SIG-M5 treated with dmso at 0.1 percent for 504 hours (cell line): ENCODE measurements at regions not wholly inside any gene's neighbourhood (a gene's known extent, or its start where the extent isn't known, plus 50 kb on each side); places are given as distances from the start of the nearest gene placed in this dataset.
"Not testable (repeated sequence)": the region's sequence is repeated elsewhere in the genome, so short reads cannot be mapped to it uniquely, and the experiment has no call there.

Source experiments
- DNase-seq: peaks from one replicate; lab custom pipeline; 2025; ENCODE audit not compliant: unreplicated experiment; lab: John Stamatoyannopoulos, UW

DNA sequence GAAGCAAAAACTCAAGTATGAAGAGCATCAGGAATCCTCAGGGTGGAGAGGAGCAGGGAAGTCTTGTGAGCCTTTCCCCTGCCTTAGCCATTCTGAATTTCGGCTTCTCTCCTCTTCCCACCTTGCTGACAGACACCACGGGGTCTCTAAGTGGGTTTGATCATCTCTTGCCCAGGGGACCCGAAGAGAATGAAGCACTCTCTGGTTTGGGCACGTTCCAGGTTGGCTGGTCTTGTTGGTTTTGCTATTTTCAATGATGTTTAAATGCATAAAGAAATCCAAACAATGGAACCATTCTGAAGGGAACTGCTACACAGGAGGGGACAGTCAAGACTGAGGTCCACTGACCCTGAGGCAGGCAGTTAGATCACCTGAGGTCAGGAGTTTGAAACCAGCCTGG, 131.7 kb downstream of the PXDC1 start:
- no peak for DNase-seq

DNA sequence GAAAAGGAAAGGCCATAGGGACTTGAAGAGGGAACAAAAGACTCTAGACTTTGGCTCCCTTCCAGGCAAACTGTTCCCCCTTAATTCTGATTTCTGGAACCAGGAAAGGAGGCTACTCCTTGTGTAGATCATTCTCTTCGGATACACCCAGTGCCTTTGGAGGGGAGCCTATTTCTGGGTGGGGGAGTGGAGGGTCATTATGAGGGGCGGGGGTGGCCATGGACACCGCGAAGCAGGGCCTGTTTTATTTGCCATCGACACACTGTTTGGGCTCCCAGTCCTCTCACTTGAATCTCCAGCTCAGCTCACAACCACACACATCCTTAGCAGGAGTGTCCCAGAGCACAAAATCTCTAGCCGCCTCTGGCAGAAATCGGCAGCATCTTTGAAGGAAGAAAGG, 132.3 kb downstream of the PXDC1 start:
- DNase-seq: no peak

DNA sequence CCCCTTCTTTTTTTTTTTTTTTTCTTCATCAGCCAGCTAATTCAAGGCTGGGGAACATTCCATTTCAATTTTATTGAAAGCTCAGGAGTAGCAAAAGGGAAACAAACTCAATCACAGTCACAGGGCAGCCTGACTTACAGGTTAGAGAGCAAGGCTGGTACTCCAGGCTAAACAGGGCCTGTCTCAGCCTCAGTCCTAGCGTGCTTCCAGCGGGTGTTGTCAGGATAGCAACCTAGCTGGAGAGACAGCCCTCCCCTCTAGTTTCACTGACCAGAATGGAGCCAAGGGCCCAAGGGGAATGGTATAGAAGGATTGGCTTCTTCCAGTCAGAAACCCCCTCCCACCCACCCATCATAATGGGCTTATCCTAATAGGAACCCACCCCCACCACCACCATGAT, 132.9 kb downstream of the PXDC1 start:
- DNase-seq: no peak

DNA sequence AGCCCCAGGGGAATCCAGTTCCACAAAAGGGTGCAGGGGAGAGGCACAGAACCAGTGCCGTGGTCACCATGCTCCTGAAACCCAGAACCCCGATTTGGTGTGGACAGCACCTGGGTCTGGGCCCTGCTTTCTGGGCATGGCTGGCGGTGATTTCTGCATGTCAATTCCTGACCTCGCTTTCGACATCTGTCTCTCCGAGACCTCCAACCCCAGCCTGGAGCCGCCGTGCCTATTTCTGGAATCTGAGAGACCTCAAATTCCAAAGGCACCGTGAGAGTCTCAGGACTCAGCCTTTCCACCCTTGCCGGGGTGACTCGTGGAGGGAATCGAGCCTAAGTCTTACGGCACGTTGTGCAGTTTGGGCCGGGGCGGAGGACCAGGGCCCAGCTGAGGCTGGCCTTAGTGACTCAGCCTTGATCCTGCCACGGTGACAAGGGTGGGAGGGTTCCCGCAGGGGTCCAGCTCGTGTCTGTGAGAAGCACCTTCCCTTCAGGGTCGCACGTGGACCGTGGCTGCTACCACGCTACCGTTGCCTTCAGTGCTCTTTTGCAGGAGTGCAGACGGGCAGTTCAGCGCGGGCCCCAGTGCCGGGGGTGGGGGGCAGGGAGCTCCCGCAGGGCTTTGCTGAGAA, 133.7 kb downstream of the PXDC1 start:
- DNase-seq: no peak

DNA sequence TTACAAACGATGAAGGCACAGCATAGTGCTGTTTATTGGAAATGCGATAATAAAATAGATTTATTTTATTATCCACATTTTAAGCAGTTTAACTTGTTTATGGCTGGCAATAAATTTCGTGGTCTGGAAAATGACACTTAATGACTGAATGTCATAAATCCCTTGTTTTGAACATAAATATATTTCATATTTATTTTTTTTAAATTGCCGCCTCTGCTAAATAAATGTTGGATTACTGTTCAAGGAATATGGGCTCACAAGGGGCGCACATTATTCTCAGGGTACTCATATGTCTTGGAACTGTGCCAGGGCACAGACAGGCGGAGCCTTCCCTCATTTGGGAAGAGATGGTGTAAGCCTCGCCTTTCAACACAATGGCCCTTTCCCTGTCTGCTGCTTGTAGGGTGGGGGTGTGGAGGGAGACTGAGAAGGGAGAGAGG, 134.3 kb downstream of the PXDC1 start:
- DNase-seq: no peak

DNA sequence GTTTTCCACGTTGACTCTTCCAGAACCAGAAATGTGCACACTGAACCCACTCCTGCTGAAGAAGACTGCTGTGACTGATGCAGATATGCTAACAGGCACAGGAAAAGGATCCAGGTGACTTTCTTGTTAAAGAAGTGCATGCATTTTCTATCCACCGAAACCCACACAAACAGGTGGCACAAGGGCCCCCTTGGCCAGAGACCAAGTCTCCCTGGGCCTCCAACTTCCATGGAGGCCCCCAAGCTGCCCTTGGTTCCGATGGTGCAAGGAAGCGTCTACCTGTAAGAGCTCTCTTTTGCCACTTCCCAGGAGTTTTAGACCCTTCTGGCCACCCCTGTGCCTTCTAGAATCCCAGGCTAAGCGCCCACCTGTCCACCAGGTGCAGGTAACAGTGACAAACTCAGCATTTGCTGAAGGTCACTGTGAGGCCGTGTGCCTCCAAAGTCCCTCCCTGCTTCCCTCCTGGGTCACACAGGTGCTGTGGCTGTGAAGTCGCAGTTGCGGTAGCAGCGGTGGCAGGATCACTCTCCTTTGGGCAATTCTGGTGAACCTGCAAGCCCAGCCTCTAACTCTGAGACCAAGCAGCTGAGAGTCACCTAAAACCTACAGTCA, 134.8 kb downstream of the PXDC1 start:
- DNase-seq: no peak

DNA sequence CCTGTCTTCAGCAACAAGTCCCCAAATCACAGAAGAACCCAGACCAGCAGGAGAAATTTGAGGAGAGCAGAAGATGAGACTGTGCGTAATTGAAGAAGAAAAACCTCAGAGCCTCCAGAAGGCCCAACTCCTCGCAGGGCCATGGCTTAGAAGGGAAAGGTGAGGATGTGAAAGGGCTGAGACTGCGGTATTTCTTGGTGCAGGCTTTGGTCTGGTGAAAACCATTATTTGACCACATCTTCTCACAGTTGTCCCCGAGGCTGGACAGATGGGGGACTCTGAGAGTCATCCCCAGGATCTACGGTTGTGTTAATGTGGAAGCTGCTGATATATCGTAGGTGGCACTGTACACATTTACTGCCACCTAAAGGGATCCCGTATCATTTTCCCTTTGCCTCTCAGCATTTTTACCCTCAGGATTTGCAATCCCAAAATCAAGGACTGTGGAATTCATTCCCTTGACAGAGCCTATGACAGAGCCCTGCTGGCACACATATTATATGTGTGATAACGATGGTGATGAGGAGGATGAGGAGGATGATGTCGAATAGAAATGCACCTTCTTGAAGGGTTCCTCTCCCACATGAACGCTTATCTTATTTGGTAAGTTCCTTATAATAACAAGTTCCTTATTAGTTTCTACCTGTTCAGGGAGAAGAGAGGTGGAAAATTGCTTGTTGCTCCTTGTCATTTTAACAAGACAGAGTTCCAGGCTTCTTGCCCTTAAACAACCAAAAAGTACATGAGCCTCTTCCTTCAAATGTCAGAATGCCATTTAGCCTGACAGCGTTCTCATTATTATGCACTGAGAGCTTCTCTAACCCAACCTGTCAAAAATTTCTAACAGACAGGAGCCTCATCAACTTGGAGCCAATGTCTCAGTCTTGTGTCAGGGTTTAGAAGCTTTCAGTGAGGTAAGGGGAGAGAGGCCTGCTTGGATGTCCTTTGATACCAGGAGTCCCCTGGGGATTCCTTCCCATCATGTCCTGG, 135.8 kb downstream of the PXDC1 start:
- DNase-seq: no peak

DNA sequence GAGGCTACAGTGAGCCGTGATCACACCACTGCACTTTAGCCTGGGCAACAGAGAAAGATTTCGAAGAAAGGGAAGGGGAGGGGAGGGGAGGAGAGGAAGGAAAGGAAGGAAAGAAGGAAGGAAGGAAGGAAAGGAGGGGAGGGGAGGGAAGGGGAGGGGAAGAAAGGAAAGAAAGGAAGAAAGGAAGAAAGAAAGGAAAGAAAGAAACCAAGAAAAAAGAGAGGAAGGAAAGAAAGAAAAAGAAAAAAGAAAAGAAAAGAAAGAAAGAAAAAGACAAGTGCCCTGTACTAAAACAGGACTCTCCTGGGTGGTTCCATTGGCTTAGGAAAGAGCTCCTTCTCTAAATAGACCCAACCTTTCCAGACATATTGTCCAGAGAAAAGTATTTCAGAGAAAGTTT, 136.6 kb downstream of the PXDC1 start:
- DNase-seq: no peak

DNA sequence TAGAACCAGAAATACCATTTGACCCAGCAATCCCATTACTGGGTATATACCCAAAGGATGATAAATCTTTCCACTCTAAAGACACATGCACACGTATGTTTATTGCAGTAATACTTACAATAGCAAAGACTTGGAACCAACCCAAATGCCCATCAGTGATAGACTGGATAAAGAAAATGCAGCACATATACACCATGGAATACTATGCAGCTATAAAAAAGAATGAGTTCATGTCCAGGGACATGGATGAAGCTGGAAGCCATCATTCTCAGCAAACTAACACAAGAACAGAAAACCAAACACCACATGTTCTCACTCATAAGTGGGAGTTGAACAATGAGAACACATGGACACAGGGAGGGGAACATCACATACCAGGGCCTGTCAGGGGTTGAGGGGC, 137.9 kb downstream of the PXDC1 start:
- DNase-seq: not testable (repeated sequence)

DNA sequence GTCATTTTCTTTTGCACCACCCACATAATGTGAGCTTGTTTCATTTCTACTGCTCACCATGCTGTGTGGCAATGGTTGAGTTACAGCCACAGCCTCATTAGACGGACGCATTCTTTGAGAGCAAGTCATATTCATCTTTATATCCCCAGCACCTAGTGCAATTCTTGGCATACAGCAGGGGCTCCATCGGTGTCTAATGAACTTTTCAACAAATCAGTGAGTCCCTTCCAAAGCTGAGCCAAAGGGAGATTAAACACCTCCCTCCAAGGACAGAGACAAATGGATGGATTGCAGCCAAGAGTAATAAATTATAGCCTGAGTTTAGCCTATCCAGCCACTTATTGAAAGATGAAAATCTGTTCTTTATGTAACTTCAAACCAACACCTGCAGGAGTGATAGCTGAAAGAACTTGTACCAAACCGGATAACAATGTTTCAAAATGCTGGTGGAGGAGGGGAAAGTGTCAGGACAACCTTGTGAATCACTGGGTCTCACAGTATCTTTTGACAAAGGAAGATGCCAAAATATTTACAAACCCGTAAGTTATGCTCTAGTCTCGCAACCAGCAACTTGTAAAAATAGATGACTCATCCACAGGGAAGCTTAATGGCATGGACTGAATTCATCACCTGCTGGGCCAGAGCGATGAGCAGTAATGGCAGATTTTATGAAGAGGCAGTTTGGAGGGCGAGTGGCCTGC, 139.0 kb downstream of the PXDC1 start:
- no peak for DNase-seq

DNA sequence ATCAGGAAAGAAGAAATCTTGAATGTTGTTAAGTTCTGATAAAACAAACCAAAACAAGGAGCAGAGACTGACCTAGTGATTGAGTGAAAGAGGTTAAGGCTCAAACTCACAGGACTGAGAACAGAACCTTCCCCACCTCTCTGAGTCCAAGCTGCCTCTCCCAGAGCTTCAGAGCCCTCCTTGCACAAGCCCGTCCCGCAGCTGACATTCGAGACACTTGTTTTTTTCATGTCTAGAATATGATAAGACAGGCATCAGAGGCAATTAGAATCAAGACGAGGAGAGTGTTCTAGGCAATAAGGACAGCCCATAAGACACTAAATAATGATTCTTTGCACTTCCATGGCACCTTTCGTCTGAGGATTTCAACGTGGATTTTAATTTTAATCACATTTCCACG, 140.6 kb downstream of the PXDC1 start:
- no peak for DNase-seq

DNA sequence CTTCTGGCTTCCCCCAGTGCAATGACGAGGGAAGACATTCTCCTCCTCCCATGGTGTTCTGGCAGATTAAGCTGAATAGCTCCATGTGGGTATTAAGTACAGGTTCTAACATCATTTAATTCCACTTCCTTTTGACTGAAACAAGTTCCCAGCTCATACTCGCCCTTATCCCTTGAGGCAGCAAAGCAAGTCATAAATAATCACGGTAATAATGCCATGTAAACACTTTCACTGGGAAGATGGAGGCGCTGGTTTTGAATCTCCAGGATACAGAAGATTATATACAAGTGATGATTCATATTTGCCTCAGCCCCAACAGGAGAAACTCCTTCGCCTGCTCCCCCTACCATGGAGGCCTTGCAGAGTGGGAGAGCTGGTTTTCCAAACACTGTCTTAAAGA, 141.3 kb downstream of the PXDC1 start:
- peak; percentile 5 for DNase-seq

DNA sequence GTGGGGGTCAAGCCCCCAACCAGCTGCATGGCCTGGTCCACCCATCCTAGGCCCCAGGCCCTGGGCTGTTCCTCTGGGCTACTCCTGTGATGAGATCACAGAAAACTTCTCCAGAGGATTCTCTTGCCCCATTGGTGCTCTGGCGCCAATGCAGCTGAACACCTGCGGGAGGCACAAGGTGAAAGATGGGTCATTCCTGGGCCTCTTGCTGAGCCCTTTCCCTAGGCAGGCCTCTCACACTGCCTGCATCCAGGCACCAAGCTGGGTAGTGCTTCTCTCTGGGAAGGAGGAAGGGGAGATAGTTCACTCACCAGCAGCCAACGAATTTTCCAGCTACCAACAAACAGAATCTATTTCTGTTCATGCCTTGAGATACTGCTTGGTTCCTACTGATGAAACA, 142.1 kb downstream of the PXDC1 start:
- DNase-seq: no peak

DNA sequence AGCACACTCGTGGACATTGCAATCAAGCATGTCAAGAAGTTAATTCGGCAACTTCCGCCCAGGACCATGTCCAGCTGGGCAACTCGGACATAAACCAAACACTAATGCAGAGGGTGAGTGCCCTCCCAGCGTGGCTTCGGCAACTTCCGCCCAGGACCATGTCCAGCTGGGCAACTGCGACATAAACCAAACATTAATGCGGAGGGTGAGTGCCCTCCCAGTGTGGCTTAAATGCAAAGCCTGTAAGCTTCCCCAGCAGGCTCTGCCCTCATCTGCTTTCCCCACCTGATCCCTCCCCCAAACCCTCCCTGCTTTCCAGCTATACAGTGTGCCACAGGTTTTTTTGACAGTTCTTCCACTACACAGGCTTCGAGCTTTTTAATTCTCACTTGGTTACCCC, 143.4 kb downstream of the PXDC1 start:
- DNase-seq: no peak

DNA sequence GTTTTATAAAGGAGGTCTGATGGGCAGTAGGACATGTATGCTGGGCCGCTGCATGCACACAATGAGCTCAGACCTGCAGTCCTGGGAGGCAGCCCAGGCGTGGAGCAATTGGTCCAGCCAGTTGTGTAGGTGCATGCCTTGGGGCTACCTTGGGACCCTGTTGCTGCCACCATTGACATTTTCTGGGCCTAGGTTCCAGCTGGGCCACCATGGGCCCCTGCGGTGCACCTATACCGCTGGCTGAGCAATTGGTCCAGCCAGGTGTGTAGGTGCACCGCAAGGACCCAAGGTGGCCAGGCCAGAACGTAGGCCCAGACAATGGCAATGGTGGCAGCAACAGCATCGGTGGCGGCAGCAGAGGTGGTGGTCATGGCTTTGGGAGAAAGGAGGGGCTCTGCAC, 143.9 kb downstream of the PXDC1 start:
- no peak for DNase-seq

DNA sequence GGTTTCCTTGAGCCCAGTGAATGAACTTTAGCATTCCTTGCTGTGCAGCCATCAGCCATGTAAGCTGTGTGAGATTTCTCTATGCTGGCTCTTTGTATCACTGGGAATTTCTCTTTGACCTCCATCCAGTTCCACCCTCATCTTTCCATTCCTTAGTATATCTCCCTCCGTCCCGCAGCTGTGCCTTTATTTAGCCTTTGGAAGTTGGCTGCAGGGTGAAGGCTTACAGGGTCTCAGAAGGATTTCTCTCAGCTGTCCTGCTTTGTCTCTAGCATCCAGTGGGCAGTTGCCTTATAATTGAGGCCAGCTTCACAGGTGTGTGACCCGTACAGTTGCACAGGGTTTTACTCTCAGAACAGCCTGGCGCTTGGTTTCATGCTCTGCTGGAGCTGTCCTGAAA, 144.3 kb downstream of the PXDC1 start:
- no peak for DNase-seq

DNA sequence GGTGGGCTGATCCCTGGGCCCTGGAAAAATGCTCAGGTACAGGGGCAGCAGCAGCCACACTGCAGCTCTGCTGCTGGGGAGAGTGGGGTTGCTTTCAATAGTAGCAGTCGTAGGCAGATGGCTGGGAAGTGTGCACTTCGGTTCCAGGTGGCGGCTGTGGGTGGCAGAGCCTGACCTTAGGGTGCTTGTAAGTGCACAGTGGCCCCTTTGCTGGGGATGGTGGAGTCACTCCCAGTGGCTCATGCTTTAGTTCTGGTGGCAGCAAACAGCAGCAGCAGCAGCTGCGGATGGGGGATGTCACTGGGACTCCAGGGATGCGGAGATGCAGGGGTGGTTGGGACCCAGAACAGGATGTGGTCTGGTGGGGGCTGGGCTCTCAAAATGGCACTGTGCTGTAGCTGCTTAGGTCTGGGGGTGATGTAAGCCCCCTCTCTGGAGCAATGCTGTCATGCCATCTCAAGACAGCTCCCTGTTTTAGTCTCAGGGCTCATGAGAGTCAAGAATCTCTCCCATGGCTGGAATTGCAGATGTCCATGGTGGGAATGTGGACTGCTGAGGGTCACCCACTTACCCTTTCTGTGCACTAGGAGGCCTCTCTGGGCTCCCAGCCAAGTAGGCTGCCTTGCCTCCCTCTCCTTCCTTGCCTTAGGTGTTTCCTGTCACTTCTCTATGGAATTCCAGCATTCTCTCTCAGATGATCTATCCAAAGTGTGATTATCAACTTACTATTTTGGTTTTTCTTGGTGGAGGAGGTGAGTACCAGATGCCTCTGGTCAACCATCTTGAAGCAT, 146.7 kb upstream of the SLC22A23 start:
- no peak for DNase-seq

DNA sequence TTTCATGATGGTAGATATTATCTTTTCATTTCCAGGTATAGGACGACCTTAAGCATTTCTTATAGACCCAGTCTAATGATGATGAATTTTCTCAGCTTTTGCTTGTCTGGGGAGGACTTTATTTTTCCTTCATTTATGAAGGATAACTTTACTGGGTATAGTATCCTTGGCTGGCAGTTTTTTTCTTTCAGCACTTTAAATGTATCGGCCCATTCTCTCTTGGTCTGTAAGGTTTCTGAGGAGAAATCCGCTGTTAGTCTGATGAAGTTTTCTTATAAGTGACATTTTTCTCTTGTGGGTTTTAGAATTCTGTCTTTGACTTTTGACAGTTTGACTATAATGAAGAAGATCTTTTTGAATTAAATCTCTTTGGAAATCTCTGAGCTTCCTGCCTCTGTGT, 144.7 kb upstream of the SLC22A23 start:
- no peak for DNase-seq

DNA sequence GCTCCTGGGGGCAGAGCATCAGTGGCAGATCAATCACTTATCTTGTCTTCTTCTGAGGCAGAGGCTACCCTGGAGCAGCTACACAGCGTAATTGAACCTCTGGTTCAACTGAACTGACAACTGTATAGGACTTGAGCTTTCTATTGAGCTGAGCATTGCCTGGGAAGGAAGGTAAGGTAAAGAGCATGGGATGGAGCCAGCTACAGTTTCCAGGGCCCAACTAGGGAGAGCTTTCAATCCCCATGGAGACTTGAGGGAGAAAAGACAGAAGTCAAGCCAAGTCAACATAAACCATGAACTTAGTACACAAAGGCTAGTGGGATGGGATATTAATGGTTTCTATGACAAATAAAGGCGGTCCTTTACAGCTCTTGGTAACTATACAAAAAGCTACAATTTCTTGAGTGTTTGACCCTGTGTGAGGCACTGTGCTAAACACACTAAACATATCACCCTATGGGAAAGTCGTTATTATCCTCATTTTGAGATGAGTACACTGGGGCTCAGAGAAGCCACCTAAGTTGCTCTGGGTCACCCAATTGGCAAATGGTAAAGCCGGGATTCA, 140.7 kb upstream of the SLC22A23 start:
- no peak for DNase-seq

DNA sequence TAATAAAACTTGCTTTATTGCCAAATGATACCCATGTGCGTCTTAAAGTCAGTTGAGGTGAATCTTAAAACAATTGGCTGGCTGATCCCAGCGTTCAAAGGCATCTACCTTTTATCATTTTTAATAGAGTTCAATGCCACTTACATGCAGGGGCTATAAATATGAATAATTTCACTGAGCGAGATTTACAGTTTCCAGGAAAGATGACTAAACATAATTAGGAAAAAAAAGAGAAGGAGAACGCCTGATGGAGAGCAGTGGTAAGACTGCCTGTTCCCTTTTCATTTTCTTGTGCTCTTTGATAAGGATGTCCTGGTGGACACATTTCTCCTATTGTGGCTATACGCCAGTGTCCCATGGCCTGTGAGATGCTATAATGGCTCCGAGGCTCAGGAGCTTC, 139.9 kb upstream of the SLC22A23 start:
- DNase-seq: no peak
